Activated CD8-positive, alpha-beta memory T cell treated with anti-CD3 and anti-CD28 coated beads, Interleukin-2, amount 50 U/mL, for 48 hours (primary cell): ENCODE measurements at regions not wholly inside any gene's neighbourhood (a gene's known extent, or its start where the extent isn't known, plus 50 kb on each side); places are given as distances from the start of the nearest gene placed in this dataset.

ENCODE experiments used
- DNase-seq: peaks from one replicate; pipeline ENCODE4 v3.0.0-alpha.2; 2020

- no peak for DNase-seq
Measured at GRCh38 chr16:51349626-51350025, 198.6 kb upstream of the SALL1 start.

- no peak for DNase-seq
Measured at GRCh38 chr16:51343411-51343810, 192.3 kb upstream of the SALL1 start.

- DNase-seq: no peak
Measured at GRCh38 chr16:51341204-51341603, 190.1 kb upstream of the SALL1 start.

GRCh38 chr16:51337662-51338061, 186.6 kb upstream of the SALL1 start:
- DNase-seq: no peak

GRCh38 chr16:51328733-51329132, 177.7 kb upstream of the SALL1 start:
- DNase-seq: no peak

- DNase-seq: no peak
Measured at GRCh38 chr16:51327001-51327400, 175.9 kb upstream of the SALL1 start.

- no peak for DNase-seq
Measured at GRCh38 chr16:51326131-51326856, 175.2 kb upstream of the SALL1 start.

GRCh38 chr16:51321251-51321650, 170.2 kb upstream of the SALL1 start:
- DNase-seq: no peak

- DNase-seq: no peak
Measured at GRCh38 chr16:51317575-51317974, 166.5 kb upstream of the SALL1 start.

GRCh38 chr16:51313198-51313597, 162.1 kb upstream of the SALL1 start:
- DNase-seq: no peak

GRCh38 chr16:51312363-51313150, 161.5 kb upstream of the SALL1 start:
- DNase-seq: no peak

GRCh38 chr16:51310159-51310558, 159.1 kb upstream of the SALL1 start:
- no peak for DNase-seq

- DNase-seq: no peak
Measured at GRCh38 chr16:51306886-51307595, 156.0 kb upstream of the SALL1 start.

- no peak for DNase-seq
Measured at GRCh38 chr16:51306116-51306515, 155.0 kb upstream of the SALL1 start.

GRCh38 chr16:51305337-51305736, 154.3 kb upstream of the SALL1 start:
- no peak for DNase-seq

GRCh38 chr16:51302042-51302441, 151.0 kb upstream of the SALL1 start:
- no peak for DNase-seq

- DNase-seq: no peak
Measured at GRCh38 chr16:51298800-51299199, 147.7 kb upstream of the SALL1 start.

- DNase-seq: no peak
Measured at GRCh38 chr16:51290442-51291285, 139.6 kb upstream of the SALL1 start.

GRCh38 chr16:51289336-51289735, 138.3 kb upstream of the SALL1 start:
- DNase-seq: no peak

GRCh38 chr16:51287121-51287755, 136.2 kb upstream of the SALL1 start:
- no peak for DNase-seq

GRCh38 chr16:51286272-51286671, 135.2 kb upstream of the SALL1 start:
- DNase-seq: no peak

- DNase-seq: no peak
Measured at GRCh38 chr16:51276336-51276735, 125.3 kb upstream of the SALL1 start.
